Neuron (in vitro differentiated cells): ENCODE measurements at regions not wholly inside any gene's neighbourhood (a gene's known extent, or its start where the extent isn't known, plus 50 kb on each side); places are given as distances from the start of the nearest gene placed in this dataset.
"Not testable (repeated sequence)": the region's sequence is repeated elsewhere in the genome, so short reads cannot be mapped to it uniquely, and the experiment has no call there.

Experiments used
- H2AFZ ChIP-seq: one replicate; pipeline ENCODE4 v1.6.1; 2013; ENCODE audit warnings: low read depth, mild to moderate bottlenecking, inconsistent platforms, low read length, moderate library complexity
- H3K27me3 ChIP-seq: one replicate; pipeline ENCODE4 v1.6.1; 2013; ENCODE audit warnings: low read length; ENCODE audit not compliant: insufficient read depth
- H3K36me3 ChIP-seq: one replicate; pipeline ENCODE4 v1.6.1; 2013; ENCODE audit warnings: low read length; ENCODE audit not compliant: insufficient read depth
- H3K4me1 ChIP-seq: one replicate; pipeline ENCODE4 v1.6.1; 2013; ENCODE audit warnings: low read length; ENCODE audit not compliant: insufficient read depth
- H3K4me3 ChIP-seq: 2 replicates; pipeline ENCODE4 v1.5.1; 2013; ENCODE audit warnings: mild to moderate bottlenecking, low read length, moderate library complexity
- H3K9me3 ChIP-seq: one replicate; pipeline ENCODE4 v1.6.1; 2013; ENCODE audit warnings: low read length

DNA sequence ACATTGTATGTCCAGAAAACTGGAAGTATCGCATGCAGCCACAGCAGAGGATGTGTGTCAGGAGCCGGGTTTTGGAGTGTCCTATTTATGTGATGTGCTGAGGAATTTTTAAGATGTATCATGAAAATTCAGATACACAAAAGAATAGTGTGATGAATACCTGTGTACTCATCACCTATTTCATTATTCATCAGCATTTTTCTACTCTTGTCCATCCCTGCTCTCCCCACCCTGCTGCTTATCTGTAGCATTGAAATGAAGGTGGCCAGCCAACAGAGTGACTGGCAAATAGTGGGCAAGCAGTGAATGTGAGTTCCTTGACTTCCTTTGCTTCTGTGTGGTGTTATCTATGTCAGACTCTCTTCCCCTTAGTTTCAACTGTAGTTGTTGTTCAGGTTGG is 108.7 kb upstream of the NUTM2F start:
- H3K27me3 ChIP-seq, H3K4me3 ChIP-seq, H3K9me3 ChIP-seq, H3K4me1 ChIP-seq, H2AFZ ChIP-seq: not testable (repeated sequence)
- H3K36me3 ChIP-seq = peaks cover 16% of the 10 kb centered on the region

DNA sequence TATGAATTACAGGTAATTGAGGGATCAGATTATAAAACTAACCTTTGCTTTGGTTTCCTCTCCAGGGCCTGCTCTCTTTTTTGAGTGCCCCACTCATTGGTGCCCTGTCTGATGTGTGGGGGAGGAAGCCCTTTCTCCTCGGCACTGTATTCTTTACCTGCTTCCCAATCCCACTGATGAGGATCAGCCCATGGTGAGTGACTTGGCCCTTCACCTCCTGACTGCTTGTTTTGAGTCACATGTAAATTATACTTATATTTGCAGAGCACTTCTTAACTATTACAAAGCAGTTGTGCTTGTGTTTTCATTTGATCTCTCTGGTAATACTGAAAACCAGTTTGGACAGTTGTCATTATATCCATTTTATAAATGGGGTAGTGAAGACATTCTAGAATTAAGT is 109.9 kb upstream of the NUTM2F start:
- H3K9me3 ChIP-seq, H2AFZ ChIP-seq, H3K4me3 ChIP-seq, H3K27me3 ChIP-seq, H3K4me1 ChIP-seq: not testable (repeated sequence)
- H3K36me3 ChIP-seq = peaks cover 24% of the 10 kb centered on the region

- H3K4me3 ChIP-seq, H3K9me3 ChIP-seq, H3K4me1 ChIP-seq, H2AFZ ChIP-seq, H3K27me3 ChIP-seq: not testable (repeated sequence)
- peaks cover 28% of the 10 kb centered on the region for H3K36me3 ChIP-seq
Measured at GRCh38 chr9:94441146-94441545, 112.7 kb upstream of the NUTM2F start.

GRCh38 chr9:94441796-94442195 is 113.1 kb upstream of the PCAT7 start:
- Histone ChIP-seq H3K36me3 (peaks cover 32% of the 10 kb centered on the region), H3K4me3 (no peak overlapping the region), H3K4me1 (no peaks in the 10 kb centered on the region), H3K9me3 (no peaks in the 10 kb centered on the region), H3K27me3 (no peaks in the 10 kb centered on the region), H2AFZ (no peak overlapping the region)

- Histone ChIP-seq H3K4me1 (no peaks in the 10 kb centered on the region), H3K4me3 (no peak overlapping the region), H2AFZ (no peak overlapping the region), H3K9me3 (no peaks in the 10 kb centered on the region), H3K36me3 (peaks cover 40% of the 10 kb centered on the region), H3K27me3 (no peaks in the 10 kb centered on the region)
Measured at GRCh38 chr9:94443032-94443722, 111.7 kb upstream of the PCAT7 start.

DNA sequence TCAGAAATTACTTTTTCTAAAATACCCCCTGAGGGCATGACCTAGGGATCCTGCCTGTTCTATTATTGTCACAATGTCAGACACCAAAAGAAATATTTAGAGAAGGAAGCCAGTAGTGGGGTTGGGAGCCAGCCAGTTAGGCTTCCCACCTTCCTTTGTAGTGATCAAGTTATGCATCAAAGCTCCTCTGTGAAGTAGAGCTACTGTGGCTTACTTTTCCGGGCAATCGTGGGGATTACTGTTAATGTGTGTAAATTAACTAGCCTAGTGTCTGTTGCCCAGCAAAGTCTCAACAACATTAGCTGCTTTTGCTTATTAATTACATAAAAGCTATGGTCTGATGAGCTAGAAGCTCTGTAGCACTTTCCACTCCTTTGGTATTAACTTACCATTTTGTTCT is 109.0 kb upstream of the PCAT7 start:
- H3K9me3 ChIP-seq = no peaks in the 10 kb centered on the region
- H3K27me3 ChIP-seq = no peaks in the 10 kb centered on the region
- peaks cover 51% of the 10 kb centered on the region for H3K36me3 ChIP-seq
- no peak overlapping the region for H3K4me3 ChIP-seq
- no peaks in the 10 kb centered on the region for H3K4me1 ChIP-seq
- no peak overlapping the region for H2AFZ ChIP-seq

DNA sequence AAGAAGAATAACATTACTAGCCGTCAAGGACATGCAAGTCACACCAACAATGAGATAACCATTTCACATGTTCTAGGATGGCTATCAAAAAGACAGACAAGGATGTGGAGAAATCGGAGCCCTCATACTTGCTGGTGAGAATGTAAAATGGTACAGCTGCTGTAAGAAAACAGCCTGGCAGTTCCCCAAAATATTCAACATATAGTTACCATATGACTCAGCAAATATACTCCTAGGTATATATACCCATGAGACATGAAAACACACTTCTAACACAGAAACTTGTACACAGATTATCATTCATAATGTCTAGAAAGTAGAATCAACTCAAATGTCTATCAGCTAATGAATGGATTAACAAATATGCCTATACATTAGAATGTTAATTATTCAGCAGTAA is 105.4 kb upstream of the PCAT7 start:
- H3K9me3 ChIP-seq = no peaks in the 10 kb centered on the region
- peaks cover 52% of the 10 kb centered on the region for H3K36me3 ChIP-seq
- H3K4me3 ChIP-seq = no peak overlapping the region
- no peaks in the 10 kb centered on the region for H3K27me3 ChIP-seq
- no peak overlapping the region for H2AFZ ChIP-seq
- H3K4me1 ChIP-seq = no peaks in the 10 kb centered on the region

- Histone ChIP-seq H3K27me3 (no peaks in the 10 kb centered on the region), H3K36me3 (peaks cover 27% of the 10 kb centered on the region), H2AFZ (no peak overlapping the region), H3K9me3 (peaks cover 7% of the 10 kb centered on the region), H3K4me3 (no peak overlapping the region), H3K4me1 (no peaks in the 10 kb centered on the region)
Measured at GRCh38 chr9:94464790-94465189, 90.1 kb upstream of the PCAT7 start.

DNA sequence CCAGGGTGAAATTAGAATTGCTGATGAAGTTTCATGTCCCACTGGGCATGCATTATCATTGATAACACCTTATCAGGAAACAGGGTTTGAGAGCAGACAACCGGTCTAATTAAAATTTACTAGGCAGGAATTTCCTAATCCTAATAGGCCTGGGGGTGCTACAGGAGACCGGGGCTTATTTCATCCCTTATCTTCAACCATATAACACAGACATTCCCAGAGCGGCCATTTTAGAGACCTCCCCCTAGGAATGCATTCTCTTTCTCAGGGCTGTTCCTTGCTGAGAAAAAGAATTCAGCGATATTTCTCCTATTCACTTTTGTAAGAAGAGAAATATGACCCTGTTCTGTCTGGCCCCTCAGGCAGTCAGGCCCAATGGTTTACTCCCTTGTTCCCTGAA is 82.8 kb upstream of the PCAT7 start:
- not testable (repeated sequence) for H3K27me3 ChIP-seq, H3K4me1 ChIP-seq, H2AFZ ChIP-seq, H3K36me3 ChIP-seq, H3K9me3 ChIP-seq, H3K4me3 ChIP-seq

DNA sequence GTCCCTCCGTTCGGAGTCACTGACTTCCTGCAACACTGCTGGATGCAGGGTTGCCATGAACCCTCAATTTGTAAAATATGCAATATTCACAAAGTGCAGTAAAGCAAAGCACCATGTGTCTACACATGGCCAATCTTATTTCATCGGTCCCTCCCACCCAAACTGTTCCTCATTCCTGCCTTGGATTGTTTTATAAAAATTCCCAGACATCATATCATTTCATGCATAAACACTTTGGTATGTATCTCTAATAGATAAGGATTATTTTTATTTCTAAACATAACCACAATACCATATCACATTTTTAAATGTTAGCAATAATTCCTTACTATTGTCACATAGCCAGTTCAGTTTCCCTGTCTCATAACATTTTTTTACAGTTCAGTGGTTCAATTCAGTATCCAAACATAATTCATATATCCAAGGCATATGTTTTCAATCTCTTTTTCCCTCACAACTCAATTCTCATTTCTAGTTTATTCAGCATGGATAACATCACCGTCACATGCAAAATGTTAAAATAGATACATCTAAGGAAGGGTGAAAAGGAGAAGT is 82.0 kb upstream of the PCAT7 start:
- Histone ChIP-seq H3K4me3 (no peak overlapping the region), H3K27me3 (no peaks in the 10 kb centered on the region)

DNA sequence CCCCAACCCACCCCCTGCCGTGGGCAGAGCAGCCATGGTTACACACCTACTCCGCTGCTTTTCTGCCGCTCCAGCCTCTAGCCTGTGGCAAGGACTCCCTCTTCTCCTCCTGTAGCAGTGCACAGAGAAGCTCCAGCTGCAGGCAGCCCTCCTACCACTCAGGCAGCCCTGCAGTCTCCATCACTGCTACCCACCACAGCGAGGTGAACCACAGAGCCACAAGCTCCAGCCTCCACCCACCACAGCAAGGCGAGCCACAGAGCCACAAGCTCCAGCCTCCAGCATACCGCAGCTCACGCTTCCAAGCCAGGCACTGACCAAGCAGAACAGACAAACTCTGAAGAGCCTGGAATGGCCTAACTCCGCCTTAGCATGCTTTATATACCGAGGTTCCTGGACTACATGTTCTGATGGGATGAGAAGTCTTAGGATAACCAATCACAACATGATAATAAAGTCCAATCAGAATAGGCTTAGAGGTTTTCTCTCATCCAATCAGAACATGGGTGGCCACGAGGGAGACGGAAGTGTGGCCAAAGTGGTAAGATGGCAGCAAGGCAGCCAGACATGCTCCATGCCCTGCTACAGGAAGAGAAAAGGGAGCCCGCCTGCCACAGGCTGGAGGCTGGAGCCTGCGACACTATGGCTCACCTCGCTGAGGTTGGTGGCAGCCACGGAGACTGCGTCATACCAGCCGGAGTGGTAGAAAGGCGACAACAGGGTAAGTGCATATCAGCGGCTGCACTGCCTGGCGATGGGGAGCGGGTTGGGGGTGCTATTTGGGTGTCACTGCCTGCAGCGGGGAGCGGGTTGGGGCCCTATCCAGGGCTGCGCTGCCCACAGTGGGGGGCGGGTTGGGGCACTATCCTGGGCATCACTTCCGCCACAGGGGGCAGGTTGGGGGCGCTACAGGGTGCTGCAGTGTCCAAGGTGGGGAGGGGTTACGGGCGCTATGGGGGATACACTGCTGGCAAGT is 75.8 kb upstream of the PCAT7 start:
- no peak overlapping the region for H2AFZ ChIP-seq

More for the DNA sequence above, 82.0 kb upstream of the PCAT7 start:
- Histone ChIP-seq H3K4me1 (no peaks in the 10 kb centered on the region), H3K9me3 (peaks cover 2% of the 10 kb centered on the region), H3K36me3 (no peaks in the 10 kb centered on the region), H2AFZ (no peak overlapping the region)

GRCh38 chr9:94479757-94480156 is 75.1 kb upstream of the PCAT7 start:
- Histone ChIP-seq H3K4me3 (no peak overlapping the region), H3K36me3 (no peaks in the 10 kb centered on the region), H3K27me3 (no peaks in the 10 kb centered on the region), H2AFZ (no peak overlapping the region), H3K9me3 (no peaks in the 10 kb centered on the region), H3K4me1 (no peaks in the 10 kb centered on the region)

More for the DNA sequence above, 75.8 kb upstream of the PCAT7 start:
- H3K4me1 ChIP-seq = no peaks in the 10 kb centered on the region
- H3K36me3 ChIP-seq = no peaks in the 10 kb centered on the region
- H3K4me3 ChIP-seq = no peak overlapping the region
- no peaks in the 10 kb centered on the region for H3K9me3 ChIP-seq
- H3K27me3 ChIP-seq = no peaks in the 10 kb centered on the region

- no peaks in the 10 kb centered on the region for H3K9me3 ChIP-seq
- H3K27me3 ChIP-seq = no peaks in the 10 kb centered on the region
- no peak overlapping the region for H2AFZ ChIP-seq
- no peaks in the 10 kb centered on the region for H3K4me1 ChIP-seq
- no peaks in the 10 kb centered on the region for H3K36me3 ChIP-seq
- no peak overlapping the region for H3K4me3 ChIP-seq
Measured at GRCh38 chr9:94480205-94480604, 74.7 kb upstream of the PCAT7 start.
